ENCODE measurements at regions not wholly inside any gene's neighbourhood (a gene's known extent, or its start where the extent isn't known, plus 50 kb on each side); places are given as distances from the start of the nearest gene placed in this dataset.

DNA sequence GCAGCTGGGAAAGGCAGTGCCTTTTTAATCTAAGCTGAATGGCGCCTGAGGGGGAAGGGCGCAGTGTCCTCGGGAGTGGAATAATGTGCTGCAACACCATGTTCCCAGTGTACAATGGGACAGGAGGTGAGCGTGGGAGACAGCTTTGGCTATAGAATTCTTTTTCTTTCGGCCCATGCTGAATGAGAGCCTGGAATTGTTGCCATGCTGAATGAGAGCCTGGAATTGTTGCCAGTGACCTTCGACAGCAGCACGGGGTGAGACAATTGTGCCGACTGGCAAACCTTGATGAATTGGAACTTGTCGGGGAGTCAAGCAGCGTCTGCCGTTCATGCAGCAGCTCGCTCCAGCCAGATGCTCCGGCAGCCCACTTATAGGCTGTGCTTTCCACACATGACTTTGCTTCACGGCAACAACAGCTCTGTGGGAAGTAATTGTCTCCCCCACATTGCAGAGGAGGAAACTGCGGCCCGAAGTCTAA is 141.4 kb upstream of the E2F8 start:
- DNase-seq, result no peak
- no peaks in the 10 kb centered on the region for H3K4me1 ChIP-seq
- no peaks in the 10 kb centered on the region for H3K36me3 ChIP-seq
- no peak overlapping the region for H3K27ac ChIP-seq
- TF ChIP-seq, protein P1, sequence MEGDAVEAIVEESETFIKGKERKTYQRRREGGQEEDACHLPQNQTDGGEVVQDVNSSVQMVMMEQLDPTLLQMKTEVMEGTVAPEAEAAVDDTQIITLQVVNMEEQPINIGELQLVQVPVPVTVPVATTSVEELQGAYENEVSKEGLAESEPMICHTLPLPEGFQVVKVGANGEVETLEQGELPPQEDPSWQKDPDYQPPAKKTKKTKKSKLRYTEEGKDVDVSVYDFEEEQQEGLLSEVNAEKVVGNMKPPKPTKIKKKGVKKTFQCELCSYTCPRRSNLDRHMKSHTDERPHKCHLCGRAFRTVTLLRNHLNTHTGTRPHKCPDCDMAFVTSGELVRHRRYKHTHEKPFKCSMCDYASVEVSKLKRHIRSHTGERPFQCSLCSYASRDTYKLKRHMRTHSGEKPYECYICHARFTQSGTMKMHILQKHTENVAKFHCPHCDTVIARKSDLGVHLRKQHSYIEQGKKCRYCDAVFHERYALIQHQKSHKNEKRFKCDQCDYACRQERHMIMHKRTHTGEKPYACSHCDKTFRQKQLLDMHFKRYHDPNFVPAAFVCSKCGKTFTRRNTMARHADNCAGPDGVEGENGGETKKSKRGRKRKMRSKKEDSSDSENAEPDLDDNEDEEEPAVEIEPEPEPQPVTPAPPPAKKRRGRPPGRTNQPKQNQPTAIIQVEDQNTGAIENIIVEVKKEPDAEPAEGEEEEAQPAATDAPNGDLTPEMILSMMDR (IDR thresholded peaks at IDR 0.05), result no peak
- peak; percentile 26 for ATAC-seq
- H3K9me3 ChIP-seq, result no peaks in the 10 kb centered on the region
- intact Hi-C loops (cut with DNase I), result no loop called here
- H3K4me3 ChIP-seq, result no peak overlapping the region
- H3K27me3 ChIP-seq, result peaks cover 0 to 6% of the 10 kb centered on the region in 2 donors

DNA sequence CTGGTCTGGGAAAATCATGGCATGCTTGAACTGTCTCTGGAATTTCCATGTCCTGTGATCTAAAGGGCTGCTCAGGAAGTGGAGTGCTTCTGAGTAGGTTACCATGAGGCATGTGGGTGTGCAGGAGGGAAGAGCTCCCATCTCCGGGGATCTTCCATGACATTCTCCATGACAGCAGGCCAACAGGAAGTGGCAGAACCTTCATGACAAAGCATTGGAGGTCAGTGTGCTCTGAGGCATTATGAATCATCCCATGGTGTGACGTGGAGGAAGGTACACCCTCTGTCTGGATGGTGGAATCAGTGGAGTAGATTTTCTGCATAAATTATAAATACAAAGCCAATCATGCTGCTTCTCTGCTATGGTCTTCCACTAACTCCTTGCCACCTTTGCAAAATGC is 139.6 kb upstream of the E2F8 start:
- no peaks in the 10 kb centered on the region for H3K9me3 ChIP-seq
- intact Hi-C loops (cut with DNase I), result no loop called here

DNA sequence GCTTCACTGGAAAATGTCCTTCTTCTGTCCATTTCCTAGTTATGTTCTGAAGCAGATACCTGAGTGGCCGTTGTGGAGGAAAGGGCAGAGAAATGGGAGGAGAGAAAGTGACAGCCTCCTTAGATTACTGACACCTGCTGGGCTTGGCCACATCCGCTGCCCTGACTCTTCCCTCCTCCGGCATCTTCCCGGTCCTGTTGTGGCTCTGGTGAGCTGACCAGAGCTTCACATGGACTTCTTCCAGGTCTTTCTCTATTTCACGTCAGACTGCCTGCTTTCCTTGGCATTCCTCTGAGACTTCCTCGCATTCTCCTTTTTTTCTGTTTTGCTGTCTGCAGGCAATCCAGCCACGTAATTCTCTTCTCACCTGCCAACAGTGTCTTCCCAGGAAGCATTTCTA is 138.7 kb upstream of the E2F8 start:
- H3K4me3 ChIP-seq, result no peak overlapping the region
- ATAC-seq (no peak), DNase-seq (no peak)
- no peaks in the 10 kb centered on the region for H3K9me3 ChIP-seq
- TF ChIP-seq, protein P1 (IDR thresholded peaks at IDR 0.05), result no peak
- intact Hi-C loops (cut with DNase I), result no loop called here
- no peaks in the 10 kb centered on the region for H3K4me1 ChIP-seq
- peaks cover 0 to 6% of the 10 kb centered on the region in 2 donors for H3K27me3 ChIP-seq
- no peaks in the 10 kb centered on the region for H3K36me3 ChIP-seq
- no peak overlapping the region for H3K27ac ChIP-seq

More for the DNA sequence above, 139.6 kb upstream of the E2F8 start:
- no peaks in the 10 kb centered on the region for H3K36me3 ChIP-seq
- TF ChIP-seq, protein P1 (IDR thresholded peaks at IDR 0.05), result no peak
- no peak overlapping the region for H3K27ac ChIP-seq
- ATAC-seq (peak; percentile 35), DNase-seq (no peak)
- no peaks in the 10 kb centered on the region for H3K4me1 ChIP-seq
- peaks cover 0 to 6% of the 10 kb centered on the region in 2 donors for H3K27me3 ChIP-seq
- H3K4me3 ChIP-seq, result no peak overlapping the region

DNA sequence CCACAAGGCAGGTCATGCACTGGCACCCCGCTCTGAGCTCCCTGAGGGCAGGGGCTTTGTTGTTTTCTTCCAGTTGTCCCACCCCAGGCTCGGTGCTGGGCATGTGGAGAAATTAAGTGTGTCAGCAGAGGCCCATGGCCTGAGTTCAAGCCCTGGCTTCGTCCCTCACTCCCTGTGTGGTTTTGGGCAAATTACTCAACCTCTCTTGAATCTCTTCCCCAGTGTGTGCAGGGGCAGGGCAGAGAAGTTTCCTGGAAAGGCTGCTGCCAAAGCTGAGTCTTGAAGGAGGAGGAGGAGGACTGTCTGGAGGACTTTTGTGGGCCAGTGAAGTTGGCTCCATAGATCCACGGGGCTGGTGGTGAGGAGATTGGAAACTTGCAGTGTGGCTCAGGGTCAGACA is 138.1 kb upstream of the E2F8 start:
- peaks cover 0 to 6% of the 10 kb centered on the region in 2 donors for H3K27me3 ChIP-seq
- intact Hi-C loops (cut with DNase I), result no loop called here
- ATAC-seq, result peak; percentile 14
- H3K9me3 ChIP-seq, result no peaks in the 10 kb centered on the region
- no peak overlapping the region for H3K27ac ChIP-seq
- H3K4me3 ChIP-seq, result no peak overlapping the region
- no peaks in the 10 kb centered on the region for H3K4me1 ChIP-seq
- no peak for DNase-seq
- H3K36me3 ChIP-seq, result no peaks in the 10 kb centered on the region
- TF ChIP-seq, protein P1 (IDR thresholded peaks at IDR 0.05), result no peak

DNA sequence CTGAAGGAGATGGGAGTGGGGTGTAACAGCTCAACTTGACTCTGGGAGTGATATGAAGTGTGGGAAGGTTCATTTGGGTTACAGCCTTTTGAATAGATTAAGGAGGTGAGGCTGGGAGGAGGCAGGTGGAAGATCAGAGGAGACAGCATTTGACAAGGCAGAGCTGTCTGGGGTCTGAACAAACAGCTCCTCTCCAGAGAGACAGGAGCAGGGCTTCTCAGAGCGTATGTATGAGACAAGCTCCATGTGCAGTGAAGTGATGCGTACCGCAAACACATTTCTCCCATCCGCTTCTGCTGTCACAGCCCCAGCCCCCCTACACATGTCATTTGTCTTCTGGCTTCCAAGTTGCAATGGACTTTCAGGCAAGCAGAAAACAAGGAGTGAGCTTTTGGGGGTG is 137.1 kb upstream of the E2F8 start:
- no peaks in the 10 kb centered on the region for H3K4me1 ChIP-seq
- intact Hi-C loops (cut with DNase I), result no loop called here
- no peak overlapping the region for H3K4me3 ChIP-seq
- H3K27ac ChIP-seq, result no peak overlapping the region
- no peak for DNase-seq
- H3K9me3 ChIP-seq, result no peaks in the 10 kb centered on the region
- ATAC-seq, result no peak
- peaks cover 0 to 6% of the 10 kb centered on the region in 2 donors for H3K27me3 ChIP-seq
- H3K36me3 ChIP-seq, result no peaks in the 10 kb centered on the region
- TF ChIP-seq, protein P1 (IDR thresholded peaks at IDR 0.05), result no peak

Data from left lung (tissue), 4 donors.